Transverse colon (tissue), 4 donors: ENCODE measurements at regions not wholly inside any gene's neighbourhood (a gene's known extent, or its start where the extent isn't known, plus 50 kb on each side); places are given as distances from the start of the nearest gene placed in this dataset.

Experiments used
- EP300 ChIP-seq: sonication (generic); formaldehyde crosslinking; IDR thresholded peaks from one replicate; pipeline ENCODE4 v1.6.1; 2017; ENCODE audit warnings: antibody characterized with exemption, low read depth
- POLR2A ChIP-seq: fragments of 450-650 bp; IDR thresholded peaks from one replicate; pipeline ENCODE4 v1.6.1; 2016; ENCODE audit warnings: antibody characterized with exemption, mild to moderate bottlenecking, moderate library complexity
- POLR2AphosphoS5 ChIP-seq, 3 donors: sonication (generic); formaldehyde crosslinking; IDR thresholded peaks; one replicate each; pipeline ENCODE4 v1.6.1; 2016; ENCODE audit warnings: antibody characterized with exemption in 3 of 3
- TF ChIP-seq, protein P1 (sequence below), 5 experiments: fragments of 200-600 bp in 3 of 5; fragments of 450-650 bp in 2 of 5; sonication (generic) in 3 of 5; IDR thresholded peaks; 1 replicate in 2 of 5; 2 replicates in 3 of 5; pipeline ENCODE4 v1.5.1; 2016 to 2017; ENCODE audit warnings: antibody characterized with exemption in 5 of 5, inconsistent platforms in 3 of 5, mild to moderate bottlenecking in 2 of 5, moderate library complexity in 1 of 5

DNA sequence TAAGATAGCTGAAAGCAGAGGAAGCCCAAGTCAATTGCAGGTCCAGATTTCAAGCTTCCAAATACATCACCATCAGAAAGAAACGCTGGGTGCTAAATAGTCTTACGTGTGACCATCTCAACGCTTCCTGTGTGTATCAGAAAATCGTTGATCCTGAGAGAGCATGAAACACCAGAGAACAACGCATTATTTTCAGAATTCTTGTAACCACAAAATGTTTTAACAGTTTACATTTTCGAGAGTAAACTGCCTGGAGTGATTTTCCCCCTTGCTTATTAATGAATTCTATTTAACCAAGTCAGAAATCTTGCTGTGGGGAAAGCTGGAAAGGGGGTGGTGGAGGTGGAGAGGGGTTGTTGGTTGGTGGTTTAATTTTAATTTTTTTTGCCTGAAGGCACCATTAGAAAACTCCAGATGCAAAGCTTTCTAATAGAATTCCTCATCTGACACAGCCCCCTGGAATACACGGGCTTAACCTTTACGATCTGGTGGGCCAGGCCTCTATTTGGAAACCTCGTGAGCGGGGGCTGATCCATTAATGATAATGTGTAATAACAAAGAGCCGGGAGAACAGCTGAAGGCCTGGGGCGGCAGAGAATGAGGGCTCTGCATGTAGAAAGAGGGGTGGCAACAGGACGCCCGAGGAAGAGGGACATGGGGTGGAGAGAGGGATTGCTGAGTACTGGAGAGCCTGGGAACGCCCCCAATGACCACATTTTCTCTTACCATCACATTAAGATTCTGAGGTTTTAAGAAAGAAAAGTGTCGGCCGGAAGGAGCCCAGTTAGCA, 124.5 kb upstream of the NFIB start:
- TF ChIP-seq POLR2A (no peak), POLR2AphosphoS5 (IDR thresholded peaks at IDR 0.05) (no peak), EP300 (no peak)
- TF ChIP-seq, protein P1, sequence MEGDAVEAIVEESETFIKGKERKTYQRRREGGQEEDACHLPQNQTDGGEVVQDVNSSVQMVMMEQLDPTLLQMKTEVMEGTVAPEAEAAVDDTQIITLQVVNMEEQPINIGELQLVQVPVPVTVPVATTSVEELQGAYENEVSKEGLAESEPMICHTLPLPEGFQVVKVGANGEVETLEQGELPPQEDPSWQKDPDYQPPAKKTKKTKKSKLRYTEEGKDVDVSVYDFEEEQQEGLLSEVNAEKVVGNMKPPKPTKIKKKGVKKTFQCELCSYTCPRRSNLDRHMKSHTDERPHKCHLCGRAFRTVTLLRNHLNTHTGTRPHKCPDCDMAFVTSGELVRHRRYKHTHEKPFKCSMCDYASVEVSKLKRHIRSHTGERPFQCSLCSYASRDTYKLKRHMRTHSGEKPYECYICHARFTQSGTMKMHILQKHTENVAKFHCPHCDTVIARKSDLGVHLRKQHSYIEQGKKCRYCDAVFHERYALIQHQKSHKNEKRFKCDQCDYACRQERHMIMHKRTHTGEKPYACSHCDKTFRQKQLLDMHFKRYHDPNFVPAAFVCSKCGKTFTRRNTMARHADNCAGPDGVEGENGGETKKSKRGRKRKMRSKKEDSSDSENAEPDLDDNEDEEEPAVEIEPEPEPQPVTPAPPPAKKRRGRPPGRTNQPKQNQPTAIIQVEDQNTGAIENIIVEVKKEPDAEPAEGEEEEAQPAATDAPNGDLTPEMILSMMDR (IDR thresholded peaks at IDR 0.05) = no peak
